NCI-H2227 treated with DMSO at 0.1 percent for 48 hours (cell line): ENCODE measurements at regions not wholly inside any gene's neighbourhood (a gene's known extent, or its start where the extent isn't known, plus 50 kb on each side); places are given as distances from the start of the nearest gene placed in this dataset.

Experiments
- DNase-seq: peaks from one replicate; lab custom pipeline; 2025; lab: John Stamatoyannopoulos, UW

GRCh38 chr4:152112190-152112589 is 351.4 kb upstream of the GATB start:
- DNase-seq, result no peak

- no peak for DNase-seq
These were observed 350.0 kb upstream of the GATB start for GRCh38 chr4:152110780-152111179.

- DNase-seq, result no peak
These were observed 349.0 kb upstream of the GATB start for GRCh38 chr4:152109531-152110509.

GRCh38 chr4:152107736-152108500 is 347.1 kb upstream of the GATB start:
- no peak for DNase-seq

DNA sequence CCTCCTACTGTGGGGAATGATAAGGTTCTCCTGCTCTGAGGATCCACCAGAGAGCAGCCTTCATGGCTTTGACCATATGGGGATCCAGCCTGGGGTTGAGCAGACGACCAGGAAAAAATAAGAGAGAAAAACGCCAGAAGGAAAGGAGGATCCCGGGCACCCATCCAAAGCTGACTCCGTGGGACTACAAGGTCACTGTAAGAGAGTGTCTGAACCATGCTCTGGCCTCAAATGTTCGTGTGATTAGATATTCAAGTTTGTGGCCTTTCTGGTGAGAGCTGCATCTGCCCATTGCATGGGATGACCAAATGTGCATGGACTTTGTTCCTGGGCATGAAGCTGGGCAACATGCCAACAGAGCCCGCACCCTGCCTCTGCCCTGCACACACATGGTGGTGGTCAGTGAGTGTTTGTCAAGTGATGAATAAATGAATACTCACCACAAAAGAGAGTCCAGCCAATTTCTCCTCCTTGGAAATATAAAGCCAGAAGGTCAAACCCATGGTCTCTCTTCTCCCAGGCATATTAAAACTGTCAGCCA is 346.0 kb upstream of the GATB start:
- DNase-seq, result no peak

DNA sequence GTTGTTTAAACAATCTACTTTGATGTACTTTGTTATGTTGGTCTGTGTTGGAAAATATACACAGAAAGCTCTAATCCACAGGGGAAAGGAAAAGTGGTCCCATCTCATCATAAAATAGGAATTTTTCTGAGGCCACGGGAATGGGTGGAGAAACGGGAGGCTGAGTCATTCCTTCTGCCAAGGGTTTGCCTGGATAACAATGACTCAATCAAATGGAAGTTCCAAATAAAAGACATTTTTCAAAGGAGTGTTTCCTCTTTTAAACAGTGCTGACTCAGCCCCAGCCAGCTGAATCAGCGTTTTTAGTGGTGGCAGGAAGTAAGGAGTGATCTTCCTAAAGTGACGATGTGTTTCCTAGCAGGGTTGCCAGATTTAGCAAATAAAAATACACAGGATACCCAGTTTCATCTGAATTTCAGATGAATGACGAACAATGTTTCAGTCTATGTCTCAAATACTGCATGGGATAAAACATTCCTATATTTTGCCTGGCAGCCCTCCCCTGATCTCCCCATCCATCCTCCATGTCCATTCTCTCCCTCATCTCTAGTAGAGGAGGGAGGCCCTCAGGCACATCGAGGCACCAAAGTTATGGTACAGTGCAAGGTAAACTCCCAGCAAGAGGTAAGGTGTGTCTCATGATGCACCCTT is 345.4 kb upstream of the GATB start:
- DNase-seq, result peak; percentile 1

DNA sequence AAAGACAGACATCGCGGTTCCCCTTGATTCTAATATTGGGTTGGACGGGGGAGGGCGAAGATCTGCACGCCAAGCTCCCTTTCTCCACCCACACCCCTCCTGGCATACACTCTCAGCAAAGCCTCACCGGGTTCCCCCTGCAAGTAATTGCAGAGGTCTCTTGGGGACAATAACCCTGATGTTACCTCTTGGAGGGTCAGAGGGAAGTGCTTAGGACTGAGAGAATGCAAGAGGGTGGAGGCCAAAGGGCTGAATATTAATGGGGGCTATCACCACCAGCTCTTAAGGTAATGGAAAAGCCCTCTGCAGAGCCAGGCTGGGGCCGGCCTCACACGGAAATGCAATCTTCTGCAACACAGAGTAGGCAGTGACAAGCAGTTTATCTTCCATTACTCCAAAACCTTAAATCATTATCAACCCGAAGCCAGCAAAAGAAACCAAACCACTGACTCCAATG is 344.1 kb upstream of the GATB start:
- DNase-seq, result peak; percentile 51

GRCh38 chr4:152104356-152104755 is 343.5 kb upstream of the GATB start:
- DNase-seq, result peak; percentile 25

- no peak for DNase-seq
These were observed 342.5 kb upstream of the GATB start for GRCh38 chr4:152103181-152103901.

GRCh38 chr4:152102436-152103000 is 341.7 kb upstream of the GATB start:
- no peak for DNase-seq

- no peak for DNase-seq
These were observed 341.0 kb upstream of the GATB start for GRCh38 chr4:152101556-152102435.

DNA sequence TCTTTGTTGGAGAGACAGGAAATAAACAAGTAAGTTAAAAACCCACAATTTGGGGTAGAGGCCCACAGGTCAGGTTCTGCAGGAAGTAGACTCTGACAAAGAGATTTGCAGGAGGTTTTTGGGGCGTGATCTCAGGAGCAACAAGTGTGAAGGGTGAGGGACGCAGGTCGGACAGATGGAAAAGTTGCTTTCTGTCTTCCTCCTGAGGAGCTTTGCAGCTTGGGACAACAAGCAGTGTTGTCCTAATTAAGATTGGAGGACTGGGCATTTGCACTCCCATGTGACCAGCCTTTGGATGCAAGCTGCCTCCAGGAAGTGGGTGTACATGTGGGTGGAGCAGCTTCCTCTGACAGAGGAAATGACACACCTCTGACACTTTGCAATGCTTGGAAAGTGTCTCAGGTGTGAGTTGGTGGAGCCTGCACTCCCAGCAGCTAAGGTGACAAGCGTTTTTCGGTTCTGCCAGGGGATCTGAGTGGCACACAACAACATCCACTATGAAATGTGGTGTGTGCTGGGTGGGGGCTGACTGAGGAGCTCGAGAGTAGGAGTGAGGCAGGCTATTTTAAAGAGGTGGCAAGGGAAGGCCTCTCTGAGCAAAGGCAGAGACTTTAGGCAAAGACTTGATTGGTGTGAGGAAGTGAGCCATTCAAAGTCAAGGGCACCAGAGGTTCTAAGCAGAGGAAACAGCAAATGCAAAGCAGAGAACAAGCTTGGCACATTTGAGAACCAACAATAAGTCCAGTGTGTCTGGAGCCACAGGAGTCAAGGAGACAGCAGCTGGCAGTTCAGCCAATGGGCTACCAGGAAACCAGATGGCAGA is 339.8 kb upstream of the GATB start:
- no peak for DNase-seq

- DNase-seq, result no peak
These were observed 339.2 kb upstream of the GATB start for GRCh38 chr4:152099981-152100378.

DNA sequence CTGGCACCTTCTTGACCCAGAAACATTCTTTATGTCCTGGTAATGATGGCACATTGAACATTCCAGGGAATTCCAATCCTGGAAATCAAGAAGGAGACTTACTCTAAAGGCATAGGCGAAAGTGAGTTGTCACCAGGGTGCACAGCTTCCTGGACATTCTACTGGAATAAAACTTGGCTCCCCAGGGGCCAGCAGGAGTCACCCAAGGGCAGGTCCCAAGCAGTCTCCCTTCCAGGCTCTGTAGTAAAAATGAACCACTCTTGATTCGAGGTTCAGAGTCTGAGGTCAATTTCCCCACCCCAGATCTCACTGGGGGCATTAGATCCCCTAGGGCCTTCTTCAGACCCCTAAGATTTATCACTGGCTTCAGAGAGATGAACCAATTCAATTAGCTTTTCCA is 338.7 kb upstream of the GATB start:
- DNase-seq, result no peak

DNA sequence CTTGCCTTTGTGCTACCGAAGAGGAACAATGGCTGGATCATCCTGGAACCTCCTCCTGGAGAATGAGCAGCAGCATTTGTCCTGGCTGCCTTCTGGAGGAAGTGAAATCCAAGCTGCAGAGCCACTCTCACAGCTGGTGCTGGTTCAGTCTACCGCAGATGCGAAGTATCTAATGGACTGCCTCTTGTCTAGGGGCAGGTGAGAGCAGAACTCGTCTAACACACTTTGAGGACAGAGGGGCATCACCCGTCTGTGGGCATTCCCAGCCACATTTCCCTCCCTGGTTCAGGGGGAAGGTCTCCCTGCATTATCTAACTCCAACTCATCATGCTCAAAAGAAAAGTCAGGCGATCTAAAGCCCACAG is 338.2 kb upstream of the GATB start:
- no peak for DNase-seq

GRCh38 chr4:152098365-152099060 is 337.7 kb upstream of the GATB start:
- DNase-seq, result no peak

DNA sequence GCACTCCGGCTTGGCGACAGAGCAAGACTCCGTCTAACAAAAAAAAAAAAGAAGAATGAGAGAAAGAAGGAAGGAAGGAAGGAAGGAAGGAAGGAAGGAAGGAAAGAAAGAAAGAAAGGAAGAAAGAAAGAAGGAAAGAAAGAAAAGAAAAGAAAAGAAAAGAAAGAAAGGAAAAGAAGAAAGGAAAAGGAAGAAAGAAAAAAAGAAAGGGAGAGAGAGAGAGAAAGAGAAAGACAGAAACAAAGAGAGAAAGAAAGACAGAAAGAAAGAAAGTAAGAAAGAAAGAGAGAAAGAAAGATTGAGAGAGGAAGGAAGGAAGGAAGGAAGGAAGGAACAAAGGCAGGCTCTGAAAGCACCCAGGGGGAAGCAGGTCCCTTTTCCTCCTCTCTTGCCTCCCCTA is 336.6 kb upstream of the GATB start:
- no peak for DNase-seq

DNA sequence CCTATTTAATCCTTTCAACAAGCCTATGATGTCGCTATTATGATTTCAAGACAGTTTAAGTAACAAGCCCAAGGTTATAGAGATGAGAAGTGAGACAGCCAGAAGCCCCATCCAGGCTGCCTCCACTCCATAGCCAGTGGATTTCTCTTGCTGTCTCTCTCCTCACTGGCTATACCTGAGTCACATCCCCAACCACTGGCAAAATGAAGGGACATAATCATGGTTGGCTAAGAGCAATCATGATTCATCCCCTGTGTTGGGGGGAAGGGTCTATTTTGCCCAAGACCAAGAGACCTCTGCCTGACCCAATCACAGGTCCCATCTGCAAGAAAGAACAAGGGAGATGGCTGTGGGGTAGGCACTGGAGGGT is 334.9 kb upstream of the GATB start:
- no peak for DNase-seq
